Naive thymus-derived CD4-positive, alpha-beta T cell (primary cell): ENCODE measurements at regions not wholly inside any gene's neighbourhood (a gene's known extent, or its start where the extent isn't known, plus 50 kb on each side); places are given as distances from the start of the nearest gene placed in this dataset.

ENCODE experiments used
- ATAC-seq: fragments of 150-1000 bp; cut with Tn5 transposase; 2 replicates; pipeline ENCODE4 v1.10.0; 2021; ENCODE audit warnings: mild to moderate bottlenecking, moderate library complexity
- CTCF ChIA-PET: fragments of 350-600 bp; sonication (Branson Sonifier 250); formaldehyde crosslinking; loops from one replicate; lab custom pipeline; 2021; ENCODE audit warnings: antibody characterized with exemption; lab: Charles Lee
- POLR2A ChIA-PET: fragments of 350-600 bp; sonication (Branson Sonifier 250); formaldehyde crosslinking; loops from one replicate; lab custom pipeline; 2021; ENCODE audit warnings: antibody characterized with exemption, inconsistent platforms; lab: Charles Lee
- DNase-seq, 9 donors: peaks; one replicate each; pipeline versions ENCODE4 v3.0.0 to v3.0.0-alpha.2; 2020 to 2022; ENCODE audit warnings: mixed read lengths in 1 of 9
- H3K27ac ChIP-seq: one replicate; pipeline ENCODE4 v1.7.0; 2013; ENCODE audit warnings: mild to moderate bottlenecking, low read depth, low read length, moderate library complexity
- H3K27me3 ChIP-seq, 2 donors: one replicate each; pipeline ENCODE4 v1.7.0; 2013; ENCODE audit warnings: low read length in 2 of 2, mild to moderate bottlenecking in 2 of 2, moderate library complexity in 2 of 2; ENCODE audit not compliant: control insufficient read depth in 2 of 2, insufficient read depth in 2 of 2
- H3K36me3 ChIP-seq, 3 experiments: 1 replicate in 2 of 3; 2 replicates in 1 of 3; pipeline ENCODE4 v1.7.0; 2013; ENCODE audit warnings: low read length in 3 of 3, mild to moderate bottlenecking in 3 of 3, moderate library complexity in 1 of 3; ENCODE audit not compliant: insufficient read depth in 3 of 3, control insufficient read depth in 2 of 3
- H3K4me1 ChIP-seq, 2 donors: one replicate each; pipeline ENCODE4 v1.7.0; 2013; ENCODE audit warnings: low read length in 2 of 2, mild to moderate bottlenecking in 2 of 2, moderate library complexity in 1 of 2; ENCODE audit not compliant: control insufficient read depth in 2 of 2, insufficient read depth in 2 of 2
- H3K4me3 ChIP-seq: 2 replicates; pipeline ENCODE4 v1.7.0; 2013; ENCODE audit warnings: mild to moderate bottlenecking, low read length
- H3K9me3 ChIP-seq, 3 experiments: 1 replicate in 2 of 3; 2 replicates in 1 of 3; pipeline ENCODE4 v1.7.0; 2013; ENCODE audit warnings: low read length in 3 of 3; ENCODE audit not compliant: control insufficient read depth in 2 of 3
- H3K27ac Mint-ChIP-seq, 9 donors: one replicate each; pipeline ENCODE4 v1.8.0; 2020 to 2022; ENCODE audit warnings: mixed read lengths in 9 of 9, mild to moderate bottlenecking in 8 of 9, moderate library complexity in 5 of 9, inconsistent platforms in 2 of 9
- H3K27me3 Mint-ChIP-seq, 5 donors: one replicate each; pipeline ENCODE4 v1.8.0; 2021 to 2022; ENCODE audit warnings: mixed read lengths in 5 of 5, mild to moderate bottlenecking in 1 of 5
- H3K36me3 Mint-ChIP-seq, 5 donors: one replicate each; pipeline ENCODE4 v1.8.0; 2020 to 2022; ENCODE audit warnings: mixed read lengths in 5 of 5, mild to moderate bottlenecking in 3 of 5, inconsistent platforms in 1 of 5
- H3K4me1 Mint-ChIP-seq, 7 donors: one replicate each; pipeline ENCODE4 v1.8.0; 2020 to 2022; ENCODE audit warnings: mixed read lengths in 7 of 7, mild to moderate bottlenecking in 3 of 7, inconsistent platforms in 1 of 7
- H3K4me3 Mint-ChIP-seq, 10 donors: one replicate each; pipeline ENCODE4 v1.8.0; 2020 to 2022; ENCODE audit warnings: mild to moderate bottlenecking in 10 of 10, mixed read lengths in 10 of 10, moderate library complexity in 6 of 10, inconsistent platforms in 2 of 10
- H3K9me3 Mint-ChIP-seq, 11 donors: one replicate each; pipeline ENCODE4 v1.8.0; 2020 to 2022; ENCODE audit warnings: mixed read lengths in 11 of 11, mild to moderate bottlenecking in 4 of 11, inconsistent platforms in 1 of 11, moderate library complexity in 1 of 11
- intact Hi-C, 2 donors: fragments of 100-400 bp; cut with micrococcal nuclease; formaldehyde crosslinking; loops; one replicate each; pipeline ENCODE4 v1.15.1; 2023

GRCh38 chr6:81813305-81813704 lies 60.8 kb upstream of the TENT5A start:
- DNase-seq (no peak), ATAC-seq (no peak)
- Mint-ChIP-seq H3K36me3 (no peaks in the 10 kb centered on the region), H3K27me3 (peaks cover 12 to 40% (median 31%) of the 10 kb centered on the region in 5 donors), H3K9me3 (peaks cover 0 to 2% (median 0%) of the 10 kb centered on the region in 11 donors), H3K4me3 (no peak overlapping the region), H3K27ac (no peak overlapping the region), H3K4me1 (peaks cover 0 to 6% (median 0%) of the 10 kb centered on the region in 7 donors)
- Histone ChIP-seq H3K27me3 (no peaks in the 10 kb centered on the region), H3K4me3 (no peak overlapping the region), H3K4me1 (no peaks in the 10 kb centered on the region), H3K27ac (no peak overlapping the region), H3K9me3 (no peaks in the 10 kb centered on the region), H3K36me3 (no peaks in the 10 kb centered on the region)
- intact Hi-C loops = no loop called here
- ChIA-PET POLR2A (no interaction called here), CTCF (no interaction called here)

GRCh38 chr6:81812401-81812800 lies 59.9 kb upstream of the TENT5A start:
- Histone ChIP-seq H3K27ac (no peak overlapping the region), H3K4me3 (no peak overlapping the region), H3K36me3 (no peaks in the 10 kb centered on the region), H3K4me1 (no peaks in the 10 kb centered on the region), H3K27me3 (no peaks in the 10 kb centered on the region), H3K9me3 (no peaks in the 10 kb centered on the region)
- DNase-seq (no peak), ATAC-seq (peak; percentile 39)
- Mint-ChIP-seq H3K27ac (no peak overlapping the region), H3K9me3 (no peaks in the 10 kb centered on the region), H3K27me3 (peaks cover 12 to 40% (median 25%) of the 10 kb centered on the region in 5 donors), H3K36me3 (no peaks in the 10 kb centered on the region), H3K4me1 (peaks cover 0 to 6% (median 0%) of the 10 kb centered on the region in 7 donors), H3K4me3 (no peak overlapping the region)
- ChIA-PET POLR2A (no interaction called here), CTCF (interaction anchor here (0.6 kb wide), 1 partner anchor 1012 kb away, joined by 3 read pairs; no protein-coding TSS in a partner anchor)
- intact Hi-C loops = no loop called here

GRCh38 chr6:81808851-81809570 lies 56.5 kb upstream of the TENT5A start:
- Mint-ChIP-seq H3K4me3 (no peak overlapping the region), H3K27ac (no peak overlapping the region), H3K9me3 (no peaks in the 10 kb centered on the region), H3K27me3 (peaks cover 12 to 42% (median 24%) of the 10 kb centered on the region in 5 donors), H3K36me3 (no peaks in the 10 kb centered on the region), H3K4me1 (peaks cover 0 to 6% (median 0%) of the 10 kb centered on the region in 7 donors)
- Histone ChIP-seq H3K4me1 (no peaks in the 10 kb centered on the region), H3K27me3 (no peaks in the 10 kb centered on the region), H3K36me3 (no peaks in the 10 kb centered on the region), H3K9me3 (no peaks in the 10 kb centered on the region), H3K4me3 (no peak overlapping the region), H3K27ac (no peak overlapping the region)
- ChIA-PET POLR2A (interaction anchor here (0.7 kb wide), 1 partner anchor 10 kb away, joined by 3 read pairs; no protein-coding TSS in a partner anchor), CTCF (no interaction called here)
- DNase-seq (no peak), ATAC-seq (peak; percentile 32)
- intact Hi-C loops = no loop called here

GRCh38 chr6:81806793-81807565 lies 54.5 kb upstream of the TENT5A start:
- no peaks in the 10 kb centered on the region for H3K9me3 ChIP-seq
- no peaks in the 10 kb centered on the region for H3K36me3 Mint-ChIP-seq
- DNase-seq (no peak), ATAC-seq (no peak)
- no peak overlapping the region for H3K4me3 ChIP-seq
- no peaks in the 10 kb centered on the region for H3K4me1 ChIP-seq
- no peak overlapping the region for H3K27ac Mint-ChIP-seq
- ChIA-PET POLR2A (no interaction called here), CTCF (interaction anchor here (0.6 kb wide), 1 partner anchor 1864 kb away, joined by 3 read pairs; no protein-coding TSS in a partner anchor)
- no peaks in the 10 kb centered on the region for H3K9me3 Mint-ChIP-seq
- H3K27me3 ChIP-seq = no peaks in the 10 kb centered on the region
- peaks cover 8 to 32% (median 18%) of the 10 kb centered on the region in 5 donors for H3K27me3 Mint-ChIP-seq
- intact Hi-C loops = no loop called here
- H3K4me3 Mint-ChIP-seq = no peak overlapping the region
- no peak overlapping the region for H3K27ac ChIP-seq
- H3K4me1 Mint-ChIP-seq = no peaks in the 10 kb centered on the region
- no peaks in the 10 kb centered on the region for H3K36me3 ChIP-seq

GRCh38 chr6:81802356-81802755 lies 49.9 kb upstream of the TENT5A start:
- CTCF ChIA-PET = no interaction called here

More at GRCh38 chr6:81802356-81802755, 49.9 kb upstream of the TENT5A start:
- Mint-ChIP-seq H3K27me3 (peaks cover 0 to 15% (median 11%) of the 10 kb centered on the region in 5 donors), H3K9me3 (no peaks in the 10 kb centered on the region), H3K4me3 (no peak overlapping the region), H3K4me1 (no peaks in the 10 kb centered on the region), H3K36me3 (no peaks in the 10 kb centered on the region), H3K27ac (no peak overlapping the region)
- Histone ChIP-seq H3K4me3 (no peak overlapping the region), H3K9me3 (no peaks in the 10 kb centered on the region), H3K27me3 (no peaks in the 10 kb centered on the region), H3K36me3 (no peaks in the 10 kb centered on the region), H3K4me1 (no peaks in the 10 kb centered on the region), H3K27ac (no peak overlapping the region)
- DNase-seq (no peak), ATAC-seq (no peak)
- intact Hi-C loops = no loop called here
- POLR2A ChIA-PET = no interaction called here
